Stomach (tissue), 4 donors: ENCODE measurements at regions not wholly inside any gene's neighbourhood (a gene's known extent, or its start where the extent isn't known, plus 50 kb on each side); places are given as distances from the start of the nearest gene placed in this dataset.

Experiments
- EP300 ChIP-seq: sonication (generic); formaldehyde crosslinking; IDR thresholded peaks from one replicate; pipeline ENCODE4 v1.6.1; 2017; ENCODE audit warnings: antibody characterized with exemption
- POLR2A ChIP-seq, 4 donors: fragments of 450-650 bp; IDR thresholded peaks; one replicate each; pipeline ENCODE4 v1.6.1; 2016; ENCODE audit warnings: antibody characterized with exemption in 4 of 4, control low read depth in 2 of 4, mild to moderate bottlenecking in 1 of 4, moderate library complexity in 1 of 4
- TF ChIP-seq, protein P1 (sequence below), 7 experiments: fragments of 450-650 bp in 4 of 7; fragments of 200-600 bp in 3 of 7; sonication (generic) in 3 of 7; IDR thresholded peaks; one replicate each; pipeline ENCODE4 v1.5.1; 2016 to 2019; ENCODE audit warnings: antibody characterized with exemption in 7 of 7, control low read depth in 2 of 7, mild to moderate bottlenecking in 1 of 7

DNA sequence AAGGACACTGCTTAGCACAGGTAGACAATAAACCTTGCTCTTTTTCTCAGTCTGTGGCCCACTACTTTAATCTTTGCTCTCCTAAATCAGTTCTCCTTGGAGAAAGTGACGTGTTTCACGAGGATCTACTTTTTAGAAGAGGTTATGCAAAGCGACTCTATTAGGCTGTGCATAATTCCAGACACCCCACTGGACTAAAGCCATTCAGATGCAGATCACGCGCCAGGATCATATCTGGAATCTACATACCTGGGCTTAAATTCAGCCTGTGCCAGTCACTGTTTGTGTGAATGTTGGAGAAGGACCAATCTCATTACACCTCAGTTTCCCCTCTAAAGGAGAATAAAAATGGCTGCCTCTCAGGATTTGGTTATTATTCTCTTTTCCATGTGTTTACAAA, 413.0 kb upstream of the MYT1L start:
- TF ChIP-seq, protein P1, sequence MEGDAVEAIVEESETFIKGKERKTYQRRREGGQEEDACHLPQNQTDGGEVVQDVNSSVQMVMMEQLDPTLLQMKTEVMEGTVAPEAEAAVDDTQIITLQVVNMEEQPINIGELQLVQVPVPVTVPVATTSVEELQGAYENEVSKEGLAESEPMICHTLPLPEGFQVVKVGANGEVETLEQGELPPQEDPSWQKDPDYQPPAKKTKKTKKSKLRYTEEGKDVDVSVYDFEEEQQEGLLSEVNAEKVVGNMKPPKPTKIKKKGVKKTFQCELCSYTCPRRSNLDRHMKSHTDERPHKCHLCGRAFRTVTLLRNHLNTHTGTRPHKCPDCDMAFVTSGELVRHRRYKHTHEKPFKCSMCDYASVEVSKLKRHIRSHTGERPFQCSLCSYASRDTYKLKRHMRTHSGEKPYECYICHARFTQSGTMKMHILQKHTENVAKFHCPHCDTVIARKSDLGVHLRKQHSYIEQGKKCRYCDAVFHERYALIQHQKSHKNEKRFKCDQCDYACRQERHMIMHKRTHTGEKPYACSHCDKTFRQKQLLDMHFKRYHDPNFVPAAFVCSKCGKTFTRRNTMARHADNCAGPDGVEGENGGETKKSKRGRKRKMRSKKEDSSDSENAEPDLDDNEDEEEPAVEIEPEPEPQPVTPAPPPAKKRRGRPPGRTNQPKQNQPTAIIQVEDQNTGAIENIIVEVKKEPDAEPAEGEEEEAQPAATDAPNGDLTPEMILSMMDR (IDR thresholded peaks at IDR 0.05): no peak
- TF ChIP-seq EP300: no peak
- TF ChIP-seq POLR2A (IDR thresholded peaks at IDR 0.05): no peak
